Mesenchymal stem cell (in vitro differentiated cells and primary cell): ENCODE measurements at regions not wholly inside any gene's neighbourhood (a gene's known extent, or its start where the extent isn't known, plus 50 kb on each side); places are given as distances from the start of the nearest gene placed in this dataset.

ENCODE experiments used
- DNase-seq: peaks from one replicate; pipeline ENCODE4 v3.0.0-alpha.2; 2013
- H2AFZ ChIP-seq: one replicate; pipeline ENCODE4 v1.6.1; 2013; ENCODE audit warnings: low read depth, mild to moderate bottlenecking, control low read depth, inconsistent platforms, low read length, moderate library complexity
- H2AK5ac ChIP-seq: 2 replicates; pipeline ENCODE4 v1.6.1; 2013; ENCODE audit warnings: low read length, moderate library complexity, mild to moderate bottlenecking, inconsistent platforms; ENCODE audit not compliant: severe bottlenecking
- H2BK120ac ChIP-seq: one replicate; pipeline ENCODE4 v1.6.1; 2013; ENCODE audit warnings: low read depth, mild to moderate bottlenecking, inconsistent platforms, low read length, moderate library complexity
- H2BK12ac ChIP-seq, 2 experiments: one replicate each; pipeline ENCODE4 v1.6.1; 2013; ENCODE audit warnings: inconsistent platforms in 2 of 2, low read length in 2 of 2, mild to moderate bottlenecking in 2 of 2, moderate library complexity in 2 of 2, control low read depth in 1 of 2
- H2BK15ac ChIP-seq: one replicate; pipeline ENCODE4 v1.6.1; 2013; ENCODE audit warnings: mild to moderate bottlenecking, low read depth, inconsistent platforms; ENCODE audit not compliant: poor library complexity, severe bottlenecking
- H2BK5ac ChIP-seq: 2 replicates; pipeline ENCODE4 v1.6.1; 2013; ENCODE audit warnings: low read depth, mild to moderate bottlenecking, low read length, control low read depth, inconsistent platforms; ENCODE audit not compliant: poor library complexity, severe bottlenecking
- H3K14ac ChIP-seq, 2 experiments: one replicate each; pipeline ENCODE4 v1.6.1; 2013; ENCODE audit warnings: inconsistent platforms in 2 of 2, low read length in 2 of 2, control low read depth in 1 of 2, mild to moderate bottlenecking in 1 of 2, moderate library complexity in 1 of 2
- H3K18ac ChIP-seq, 2 experiments: one replicate each; pipeline ENCODE4 v1.6.1; 2013; ENCODE audit warnings: inconsistent platforms in 2 of 2, low read length in 2 of 2, control low read depth in 1 of 2, low read depth in 1 of 2, mild to moderate bottlenecking in 1 of 2
- H3K23ac ChIP-seq, 2 experiments: one replicate each; pipeline ENCODE4 v1.6.1; 2013; ENCODE audit warnings: inconsistent platforms in 2 of 2, low read length in 2 of 2, mild to moderate bottlenecking in 2 of 2, moderate library complexity in 2 of 2, control low read depth in 1 of 2
- H3K27ac ChIP-seq: 2 replicates; pipeline ENCODE4 v1.5.1; 2013; ENCODE audit warnings: mild to moderate bottlenecking, moderate library complexity, low read length, control low read depth, inconsistent platforms; ENCODE audit not compliant: poor library complexity, severe bottlenecking
- H3K27me3 ChIP-seq, 2 experiments: 2 replicates each; pipeline versions ENCODE4 v1.6.1 to v1.7.0; 2013; ENCODE audit warnings: low read length in 2 of 2, mild to moderate bottlenecking in 2 of 2, moderate library complexity in 2 of 2, control low read depth in 1 of 2, inconsistent platforms in 1 of 2; ENCODE audit not compliant: control insufficient read depth in 1 of 2, insufficient read depth in 1 of 2
- H3K36me3 ChIP-seq, 2 experiments: 2 replicates each; pipeline versions ENCODE4 v1.6.1 to v1.7.0; 2013; ENCODE audit warnings: low read length in 2 of 2, control low read depth in 1 of 2, inconsistent platforms in 1 of 2, low read depth in 1 of 2, mild to moderate bottlenecking in 1 of 2; ENCODE audit not compliant: insufficient read depth in 2 of 2, control insufficient read depth in 1 of 2
- H3K4ac ChIP-seq, 2 experiments: one replicate each; pipeline ENCODE4 v1.6.1; 2013; ENCODE audit warnings: inconsistent platforms in 2 of 2, low read length in 2 of 2, mild to moderate bottlenecking in 2 of 2, moderate library complexity in 2 of 2, control low read depth in 1 of 2, low read depth in 1 of 2
- H3K4me1 ChIP-seq: 2 replicates; pipeline ENCODE4 v1.6.1; 2013; ENCODE audit warnings: low read depth, low read length, control low read depth; ENCODE audit not compliant: control insufficient read depth, insufficient read depth
- H3K4me2 ChIP-seq: 2 replicates; pipeline ENCODE4 v1.6.1; 2013; ENCODE audit warnings: low read length, mild to moderate bottlenecking, inconsistent platforms; ENCODE audit not compliant: poor library complexity, severe bottlenecking
- H3K4me3 ChIP-seq, 2 experiments: 2 replicates each; pipeline versions ENCODE4 v1.5.1 to v1.7.0; 2013; ENCODE audit warnings: low read length in 2 of 2, mild to moderate bottlenecking in 2 of 2, control low read depth in 1 of 2, low read depth in 1 of 2; ENCODE audit not compliant: insufficient read depth in 1 of 2
- H3K79me1 ChIP-seq: replicated peaks from 2 replicates; pipeline ENCODE4 v1.6.1; 2013; ENCODE audit warnings: mild to moderate bottlenecking, control low read depth, low read length, inconsistent platforms; ENCODE audit not compliant: poor library complexity, severe bottlenecking
- H3K9ac ChIP-seq: 2 replicates; pipeline ENCODE4 v1.7.0; 2013; ENCODE audit warnings: mild to moderate bottlenecking, low read length, moderate library complexity
- H3K9me3 ChIP-seq: 2 replicates; pipeline ENCODE4 v1.7.0; 2013; ENCODE audit warnings: mild to moderate bottlenecking, low read length; ENCODE audit not compliant: control insufficient read depth
- H4K8ac ChIP-seq: one replicate; pipeline ENCODE4 v1.6.1; 2013; ENCODE audit warnings: inconsistent platforms, mild to moderate bottlenecking, low read length, moderate library complexity
- H4K91ac ChIP-seq: one replicate; pipeline ENCODE4 v1.6.1; 2013; ENCODE audit warnings: mild to moderate bottlenecking, low read length, inconsistent platforms
- WGBS: methylation state at CpG from one replicate; pipeline ENCODE4 v1.1.7; 2013; ENCODE audit warnings: mixed read lengths; 5-methylcytosine and 5-hydroxymethylcytosine counted together

GRCh38 chr10:11395581-11396310 is 215.7 kb downstream of the USP6NL start:
- Histone ChIP-seq H3K23ac (no peak overlapping the region), H3K18ac (no peak overlapping the region), H4K8ac (no peak overlapping the region), H3K36me3 (no peaks in the 10 kb centered on the region), H4K91ac (no peak overlapping the region), H3K79me1 (no peaks in the 10 kb centered on the region), H3K9me3 (no peaks in the 10 kb centered on the region), H3K4me1 (peaks cover 1% of the 10 kb centered on the region), H3K27me3 (peaks cover 13 to 32% of the 10 kb centered on the region in 2 experiments), H3K4me2 (no peak overlapping the region), H2BK120ac (no peak overlapping the region), H3K14ac (no peak overlapping the region), H3K4ac (no peak overlapping the region), H2BK15ac (no peak overlapping the region), H2AFZ (no peak overlapping the region), H3K4me3 (no peak overlapping the region), H3K27ac (no peak overlapping the region), H2BK12ac (no peak overlapping the region), H2BK5ac (no peak overlapping the region), H2AK5ac (no peak overlapping the region), H3K9ac (no peak overlapping the region)
- DNase-seq, result no peak
- WGBS, result 81% methylated on average over 13 of the region's 15 CpGs

- H4K91ac ChIP-seq, result no peak overlapping the region
- H2BK12ac ChIP-seq, result no peak overlapping the region
- no peaks in the 10 kb centered on the region for H3K79me1 ChIP-seq
- no peak overlapping the region for H3K14ac ChIP-seq
- no peak overlapping the region for H3K23ac ChIP-seq
- no peak overlapping the region for H2BK120ac ChIP-seq
- no peak overlapping the region for H3K4me2 ChIP-seq
- H2AK5ac ChIP-seq, result no peak overlapping the region
- H4K8ac ChIP-seq, result no peak overlapping the region
- H3K36me3 ChIP-seq, result no peaks in the 10 kb centered on the region
- H2AFZ ChIP-seq, result no peak overlapping the region
- peaks cover 9 to 29% of the 10 kb centered on the region in 2 experiments for H3K27me3 ChIP-seq
- peaks cover 1% of the 10 kb centered on the region for H3K4me1 ChIP-seq
- H3K27ac ChIP-seq, result no peak overlapping the region
- H3K4ac ChIP-seq, result no peak overlapping the region
- H3K18ac ChIP-seq, result no peak overlapping the region
- no peak for DNase-seq
- no peak overlapping the region for H2BK5ac ChIP-seq
- no peaks in the 10 kb centered on the region for H3K9me3 ChIP-seq
- WGBS, result 79% methylated on average over 2 of the region's 2 CpGs
- no peak overlapping the region for H3K9ac ChIP-seq
- no peak overlapping the region for H3K4me3 ChIP-seq
- H2BK15ac ChIP-seq, result no peak overlapping the region
These were observed 216.3 kb downstream of the USP6NL start for GRCh38 chr10:11395161-11395560.

GRCh38 chr10:11393858-11394257 is 217.6 kb downstream of the USP6NL start:
- no peak for DNase-seq
- no peak overlapping the region for H3K4me3 ChIP-seq
- H2BK120ac ChIP-seq, result no peak overlapping the region
- no peaks in the 10 kb centered on the region for H3K79me1 ChIP-seq
- no peak overlapping the region for H3K14ac ChIP-seq
- H3K36me3 ChIP-seq, result no peaks in the 10 kb centered on the region
- H3K27ac ChIP-seq, result no peak overlapping the region
- no peak overlapping the region for H3K4ac ChIP-seq
- no peak overlapping the region for H3K9ac ChIP-seq
- no peak overlapping the region for H4K8ac ChIP-seq
- H2AK5ac ChIP-seq, result no peak overlapping the region
- H3K4me2 ChIP-seq, result no peak overlapping the region
- H2BK15ac ChIP-seq, result no peak overlapping the region
- H2AFZ ChIP-seq, result no peak overlapping the region
- H2BK5ac ChIP-seq, result no peak overlapping the region
- no peak overlapping the region for H3K23ac ChIP-seq
- H2BK12ac ChIP-seq, result no peak overlapping the region
- WGBS, result 62% methylated on average over 9 of the region's 9 CpGs
- no peaks in the 10 kb centered on the region for H3K9me3 ChIP-seq
- H3K18ac ChIP-seq, result no peak overlapping the region
- H3K27me3 ChIP-seq, result peaks cover 15 to 34% of the 10 kb centered on the region in 2 experiments
- no peak overlapping the region for H4K91ac ChIP-seq
- peaks cover 1% of the 10 kb centered on the region for H3K4me1 ChIP-seq

GRCh38 chr10:11392776-11393175 is 218.7 kb downstream of the USP6NL start:
- DNase-seq, result no peak
- Histone ChIP-seq H3K4me2 (no peak overlapping the region), H3K4ac (no peak overlapping the region), H3K79me1 (no peaks in the 10 kb centered on the region), H2BK5ac (no peak overlapping the region), H3K36me3 (no peaks in the 10 kb centered on the region), H3K4me3 (no peak overlapping the region), H3K27ac (no peak overlapping the region), H3K9ac (no peak overlapping the region), H4K91ac (no peak overlapping the region), H3K14ac (no peak overlapping the region), H2BK12ac (no peak overlapping the region), H2BK15ac (no peak overlapping the region), H3K27me3 (peaks cover 15 to 34% of the 10 kb centered on the region in 2 experiments), H3K4me1 (peaks cover 1% of the 10 kb centered on the region), H4K8ac (no peak overlapping the region), H2AFZ (no peak overlapping the region), H3K18ac (no peak overlapping the region), H2BK120ac (no peak overlapping the region), H3K23ac (no peak overlapping the region), H2AK5ac (no peak overlapping the region), H3K9me3 (no peaks in the 10 kb centered on the region)
- WGBS, result 95% methylated on average over 10 of the region's 10 CpGs
